GM12878 (cell line): ENCODE measurements at regions not wholly inside any gene's neighbourhood (a gene's known extent, or its start where the extent isn't known, plus 50 kb on each side); places are given as distances from the start of the nearest gene placed in this dataset.

Experiments used
- ATAC-seq: fragments of 200-7000 bp; cut with Tn5 transposase; 3 replicates; pipeline ENCODE4 v1.9.1; 2020; ENCODE audit warnings: mild to moderate bottlenecking, moderate library complexity
- BruUV-seq: library from RNA; stranded (reverse); fragments of 400-500 nt; replicated peaks from 2 replicates; lab custom pipeline; 2021; lab: Mats Ljungman, UMichigan
- CTCF ChIA-PET: fragments of 300-600 bp; sonication (Branson Sonifier 250); formaldehyde crosslinking; extraction: SDS; loops from one replicate; lab custom pipeline; 2021; ENCODE audit warnings: inconsistent platforms; lab: Yijun Ruan, JAX
- POLR2A ChIA-PET: fragments of 350-600 bp; formaldehyde crosslinking; extraction: SDS; loops from one replicate; lab custom pipeline; 2021; ENCODE audit warnings: inconsistent platforms; lab: Charles Lee
- RAD21 ChIA-PET: fragments of 300-600 bp; sonication (Branson Sonifier 250); formaldehyde crosslinking; loops from one replicate; lab custom pipeline; 2023; ENCODE audit warnings: antibody characterized with exemption; ENCODE audit not compliant: unreplicated experiment; lab: Charles Lee
- SMC1A ChIA-PET: fragments of 300-600 bp; sonication (Branson Sonifier 250); formaldehyde crosslinking; loops from one replicate; lab custom pipeline; 2023; ENCODE audit not compliant: unreplicated experiment, uncharacterized antibody; lab: Charles Lee
- DNase-seq: peaks from one replicate; pipeline ENCODE4 v3.0.0-alpha.2; 2011; ENCODE audit warnings: low read depth, low spot score
- FAIRE-seq: peaks from 3 replicates; lab custom pipeline; 2011; peaks lifted over from hg19 to GRCh38; lab: Jason Lieb, UNC
- H2AFZ ChIP-seq: 2 replicates; pipeline ENCODE4 v1.6.0; 2011; ENCODE audit warnings: low read depth, low read length, control low read depth; ENCODE audit not compliant: control insufficient read depth
- H3K27ac ChIP-seq: 2 replicates; pipeline ENCODE4 v1.5.1; 2011; ENCODE audit warnings: control low read depth; ENCODE audit not compliant: control insufficient read depth, insufficient read depth
- H3K27me3 ChIP-seq, 2 experiments: replicated peaks in 1 of 2; 2 replicates each; pipeline versions ENCODE4 v1.6.0 to v1.6.1; 2011; ENCODE audit warnings: low read length in 1 of 2; ENCODE audit not compliant: control insufficient read depth in 2 of 2, insufficient read depth in 2 of 2
- H3K36me3 ChIP-seq, 2 experiments: 2 replicates each; pipeline ENCODE4 v1.5.1; 2011; ENCODE audit warnings: low read length in 1 of 2; ENCODE audit not compliant: control insufficient read depth in 2 of 2, insufficient read depth in 2 of 2
- H3K4me1 ChIP-seq: 2 replicates; pipeline ENCODE4 v1.6.1; 2011; ENCODE audit warnings: mild to moderate bottlenecking, low read length, moderate library complexity, mixed read lengths; ENCODE audit not compliant: control insufficient read depth, insufficient read depth
- H3K4me2 ChIP-seq: 2 replicates; pipeline ENCODE4 v1.6.0; 2011; ENCODE audit warnings: control low read depth; ENCODE audit not compliant: control insufficient read depth, insufficient read depth
- H3K4me3 ChIP-seq: fragments of 200-600 bp; sonication (generic); 2 replicates; pipeline ENCODE4 v1.5.1; 2016
- H3K79me2 ChIP-seq: 2 replicates; pipeline ENCODE4 v1.6.0; 2011; ENCODE audit warnings: low read length; ENCODE audit not compliant: control insufficient read depth, insufficient read depth
- H3K9ac ChIP-seq: 2 replicates; pipeline ENCODE4 v1.8.0; 2011; ENCODE audit warnings: low read length, control low read depth, mixed read lengths; ENCODE audit not compliant: control insufficient read depth, insufficient read depth
- H3K9me3 ChIP-seq: replicated peaks from 3 replicates; pipeline ENCODE4 v1.5.1; 2011; ENCODE audit warnings: mild to moderate bottlenecking, low read length; ENCODE audit not compliant: control insufficient read depth, insufficient read depth
- H4K20me1 ChIP-seq: 2 replicates; pipeline ENCODE4 v1.6.0; 2011; ENCODE audit not compliant: control insufficient read depth, insufficient read depth
- BHLHE40 ChIP-seq, 2 experiments: fragments of 450-650 bp in 1 of 2; IDR thresholded peaks; 2 replicates each; pipeline ENCODE4 v1.6.1; 2011 to 2017; ENCODE audit warnings: low read depth in 2 of 2, borderline replicate concordance in 1 of 2, improper control_type of control experiment in 1 of 2, low read length in 1 of 2, mild to moderate bottlenecking in 1 of 2
- BMI1 ChIP-seq: fragments of 450-650 bp; IDR thresholded peaks from 2 replicates; pipeline ENCODE4 v1.6.1; 2016; ENCODE audit warnings: mild to moderate bottlenecking, moderate library complexity, borderline replicate concordance
- CHD2 ChIP-seq: IDR thresholded peaks from 2 replicates; pipeline ENCODE4 v1.6.1; 2011; ENCODE audit warnings: low read depth, low read length, improper control_type of control experiment, borderline replicate concordance
- EED ChIP-seq: sonication (generic); IDR thresholded peaks from 2 replicates; pipeline ENCODE4 v1.6.1; 2016; ENCODE audit warnings: antibody characterized with exemption, low read depth
- ETV6 ChIP-seq, 2 experiments: fragments of 450-650 bp in 1 of 2; IDR thresholded peaks in 1 of 2; conservative IDR thresholded peaks in 1 of 2; 2 replicates each; pipeline ENCODE4 v1.6.1; 2014; ENCODE audit warnings: antibody characterized with exemption in 1 of 2, borderline replicate concordance in 1 of 2, low read depth in 1 of 2, mild to moderate bottlenecking in 1 of 2, moderate library complexity in 1 of 2
- JUNB ChIP-seq: IDR thresholded peaks from 2 replicates; pipeline ENCODE4 v1.6.1; 2016; ENCODE audit warnings: antibody characterized with exemption, mild to moderate bottlenecking
- LARP7 ChIP-seq: fragments of 450-650 bp; IDR thresholded peaks from 2 replicates; pipeline ENCODE4 v1.6.1; 2017; ENCODE audit warnings: mild to moderate bottlenecking
- NFYA ChIP-seq: IDR thresholded peaks from 2 replicates; pipeline ENCODE4 v1.6.1; 2011; ENCODE audit warnings: low read depth, mild to moderate bottlenecking, low read length, improper control_type of control experiment, borderline replicate concordance
- NFYB ChIP-seq: IDR thresholded peaks from 2 replicates; pipeline ENCODE4 v1.6.1; 2011; ENCODE audit warnings: low read depth, mild to moderate bottlenecking, low read length, improper control_type of control experiment, moderate library complexity; ENCODE audit not compliant: insufficient read depth
- RAD21 ChIP-seq: IDR thresholded peaks from 2 replicates; pipeline ENCODE4 v1.6.1; 2011; ENCODE audit warnings: mild to moderate bottlenecking, low read depth, low read length, moderate library complexity; ENCODE audit not compliant: insufficient read depth
- SP1 ChIP-seq: IDR thresholded peaks from one replicate; pipeline ENCODE4 v1.6.1; 2011; ENCODE audit warnings: low read depth, low read length
- SUPT20H ChIP-seq: IDR thresholded peaks from 2 replicates; pipeline ENCODE4 v1.6.1; 2011; ENCODE audit warnings: low read depth, mild to moderate bottlenecking, low read length, moderate library complexity, borderline replicate concordance; ENCODE audit not compliant: control insufficient read depth
- TBL1XR1 ChIP-seq: IDR thresholded peaks from 2 replicates; pipeline ENCODE4 v1.6.1; 2012; ENCODE audit warnings: low read depth, low read length, improper control_type of control experiment
- YBX1 ChIP-seq: fragments of 450-650 bp; IDR thresholded peaks from 2 replicates; pipeline ENCODE4 v1.6.1; 2016; ENCODE audit warnings: antibody characterized with exemption
- WGBS: methylation state at CpG from one replicate; pipeline ENCODE4 v1.1.6; 2016; ENCODE audit warnings: low lambda C conversion rate; ENCODE audit not compliant: insufficient replicate concordance, insufficient coverage; ENCODE audit errors: missing lambda C conversion rate; 5-methylcytosine and 5-hydroxymethylcytosine counted together
- in situ Hi-C: fragments of 300-500 bp; cut with MboI; formaldehyde crosslinking; loops from 9 replicates; pipeline ENCODE4 v1.14.3; 2018; ENCODE audit warnings: mixed read lengths
- intact Hi-C: fragments of 100-400 bp; cut with micrococcal nuclease; formaldehyde crosslinking; loops from one replicate; pipeline ENCODE4 v1.14.2; 2022; ENCODE audit not compliant: unreplicated experiment
- TF ChIP-seq, protein P1 (sequence below): fragments of 450-650 bp; IDR thresholded peaks from 2 replicates; pipeline ENCODE4 v1.6.1; 2016; ENCODE audit warnings: mild to moderate bottlenecking

DNA sequence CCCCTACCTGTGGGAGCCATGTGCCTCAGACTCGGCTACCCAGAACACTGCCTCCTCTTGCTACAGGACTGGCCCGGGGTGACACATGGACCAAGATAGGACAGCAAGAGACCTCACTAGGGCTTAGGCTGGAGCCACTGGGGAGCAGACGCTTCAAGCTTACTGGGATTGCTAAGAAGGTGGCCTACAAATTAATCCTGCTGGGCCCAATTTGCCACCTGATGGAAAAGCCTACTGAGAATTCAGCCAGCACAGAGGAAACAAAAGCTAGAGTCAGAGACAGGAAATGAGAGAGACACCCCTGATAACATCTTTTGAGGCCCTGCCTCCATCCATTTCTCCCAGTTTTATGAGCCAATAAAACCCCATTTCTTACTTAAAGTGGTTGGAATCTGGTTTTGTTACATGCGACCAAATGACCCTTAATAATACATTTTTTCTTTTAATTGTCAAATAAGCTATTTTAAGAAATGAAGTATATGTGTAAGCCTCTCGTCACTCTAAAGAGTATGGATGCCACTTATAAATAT, 282.1 kb downstream of the CXCL12 start:
- no peak overlapping the region for H3K27ac ChIP-seq
- BruUV-seq = no TSS peak
- no peak overlapping the region for H3K9ac ChIP-seq
- CTCF ChIA-PET = no interaction called here
- ATAC-seq = no peak
- H3K4me1 ChIP-seq = no peaks in the 10 kb centered on the region
- DNase-seq = no peak
- FAIRE-seq = no peak
- no peaks in the 10 kb centered on the region for H3K9me3 ChIP-seq
- no peak overlapping the region for H2AFZ ChIP-seq
- WGBS = 19% methylated on average over 5 of the region's 5 CpGs
- H4K20me1 ChIP-seq = no peaks in the 10 kb centered on the region
- no peaks in the 10 kb centered on the region for H3K27me3 ChIP-seq
- intact Hi-C loops = no loop called here
- in situ Hi-C loops = no loop called here
- SMC1A ChIA-PET = no interaction called here
- no peak for TF ChIP-seq RAD21
- no peak for TF ChIP-seq BMI1
- no peak for TF ChIP-seq NFYB
- POLR2A ChIA-PET = no interaction called here
- H3K4me2 ChIP-seq = no peak overlapping the region
- H3K36me3 ChIP-seq = no peaks in the 10 kb centered on the region
- H3K4me3 ChIP-seq = no peak overlapping the region
- RAD21 ChIA-PET = no interaction called here
- no peaks in the 10 kb centered on the region for H3K79me2 ChIP-seq

DNA sequence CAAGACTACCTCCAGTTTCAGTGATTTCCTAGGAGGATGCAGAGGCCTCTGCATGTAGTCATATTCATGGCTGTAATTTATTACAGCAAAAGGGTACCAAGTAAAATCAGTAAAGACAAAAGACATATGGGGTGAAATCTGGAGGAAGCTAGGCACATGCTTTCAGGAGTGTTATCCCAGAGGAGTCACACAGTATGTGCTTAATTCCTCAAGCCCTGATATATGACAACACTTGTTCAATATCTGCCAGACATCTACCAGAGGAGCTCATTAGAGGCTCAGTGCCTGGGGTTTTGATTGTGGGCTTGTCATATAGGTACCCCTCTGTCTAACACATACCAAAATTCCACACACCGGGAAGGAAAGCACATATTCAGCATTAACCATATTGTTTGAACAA, 283.8 kb downstream of the CXCL12 start:
- 48% methylated on average over 1 of the region's 1 CpG for WGBS
- Histone ChIP-seq H3K27ac (no peak overlapping the region), H3K27me3 (no peaks in the 10 kb centered on the region), H3K9ac (no peak overlapping the region), H3K4me2 (no peak overlapping the region), H3K9me3 (no peaks in the 10 kb centered on the region), H3K79me2 (no peaks in the 10 kb centered on the region), H3K36me3 (no peaks in the 10 kb centered on the region), H2AFZ (no peak overlapping the region), H4K20me1 (no peaks in the 10 kb centered on the region), H3K4me1 (no peaks in the 10 kb centered on the region), H3K4me3 (no peak overlapping the region)
- BruUV-seq = no TSS peak
- FAIRE-seq (no peak), DNase-seq (no peak), ATAC-seq (no peak)
- ChIA-PET POLR2A (no interaction called here), SMC1A (interaction anchor here (0.6 to 1.2 kb wide), 2 partner anchors 73 to 208 kb away, joined by 3 read pairs; no protein-coding TSS in a partner anchor), CTCF (interaction anchor here (0.8 kb wide), 1 partner anchor 13 kb away, joined by 3 read pairs; no protein-coding TSS in a partner anchor), RAD21 (no interaction called here)
- intact Hi-C loops (no loop called here), in situ Hi-C loops (no loop called here)
- TF ChIP-seq BHLHE40 (IDR thresholded peaks at IDR 0.05; ENCODE audit: borderline replicate concordance in 1 of 2, low read depth in 2 of 2, low read length in 1 of 2) (no peak), NFYA (no peak), CHD2 (no peak), ETV6 (conservative IDR thresholded peaks at IDR 0.05 in 1 of 2, IDR thresholded peaks at IDR 0.05 in 1 of 2; ENCODE audit: borderline replicate concordance in 1 of 2, low read depth in 1 of 2) (no peak), TBL1XR1 (no peak), SUPT20H (no peak), YBX1 (no peak), LARP7 (no peak), JUNB (no peak), SP1 (no peak), EED (no peak)
- TF ChIP-seq, protein P1, sequence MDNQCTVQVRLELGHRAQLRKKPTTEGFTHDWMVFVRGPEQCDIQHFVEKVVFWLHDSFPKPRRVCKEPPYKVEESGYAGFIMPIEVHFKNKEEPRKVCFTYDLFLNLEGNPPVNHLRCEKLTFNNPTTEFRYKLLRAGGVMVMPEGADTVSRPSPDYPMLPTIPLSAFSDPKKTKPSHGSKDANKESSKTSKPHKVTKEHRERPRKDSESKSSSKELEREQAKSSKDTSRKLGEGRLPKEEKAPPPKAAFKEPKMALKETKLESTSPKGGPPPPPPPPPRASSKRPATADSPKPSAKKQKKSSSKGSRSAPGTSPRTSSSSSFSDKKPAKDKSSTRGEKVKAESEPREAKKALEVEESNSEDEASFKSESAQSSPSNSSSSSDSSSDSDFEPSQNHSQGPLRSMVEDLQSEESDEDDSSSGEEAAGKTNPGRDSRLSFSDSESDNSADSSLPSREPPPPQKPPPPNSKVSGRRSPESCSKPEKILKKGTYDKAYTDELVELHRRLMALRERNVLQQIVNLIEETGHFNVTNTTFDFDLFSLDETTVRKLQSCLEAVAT = no peak
